Glutamatergic neuron (in vitro differentiated cells): ENCODE measurements at regions not wholly inside any gene's neighbourhood (a gene's known extent, or its start where the extent isn't known, plus 50 kb on each side); places are given as distances from the start of the nearest gene placed in this dataset.

Source experiments
- DNase-seq: peaks from one replicate; pipeline ENCODE4 v3.0.0; 2022
- H3K27ac Mint-ChIP-seq: one replicate; pipeline ENCODE4 v1.8.0; 2020; ENCODE audit warnings: mild to moderate bottlenecking, mixed read lengths, inconsistent platforms; ENCODE audit not compliant: unreplicated experiment
- H3K27me3 Mint-ChIP-seq: one replicate; pipeline ENCODE4 v1.8.0; 2020; ENCODE audit warnings: mild to moderate bottlenecking, moderate library complexity, mixed read lengths, inconsistent platforms; ENCODE audit not compliant: unreplicated experiment
- H3K36me3 Mint-ChIP-seq: one replicate; pipeline ENCODE4 v1.8.0; 2020; ENCODE audit warnings: mild to moderate bottlenecking, mixed read lengths, inconsistent platforms; ENCODE audit not compliant: unreplicated experiment
- H3K4me1 Mint-ChIP-seq: one replicate; pipeline ENCODE4 v1.8.0; 2020; ENCODE audit warnings: mild to moderate bottlenecking, low read depth, mixed read lengths, inconsistent platforms; ENCODE audit not compliant: unreplicated experiment
- H3K4me3 Mint-ChIP-seq: one replicate; pipeline ENCODE4 v1.8.0; 2020; ENCODE audit warnings: mild to moderate bottlenecking, mixed read lengths, inconsistent platforms; ENCODE audit not compliant: unreplicated experiment
- H3K9me3 Mint-ChIP-seq: one replicate; pipeline ENCODE4 v1.8.0; 2020; ENCODE audit warnings: mild to moderate bottlenecking, moderate library complexity, mixed read lengths, inconsistent platforms; ENCODE audit not compliant: unreplicated experiment
- TF ChIP-seq, protein P1 (sequence below): fragments of 200-600 bp; sonication (generic); IDR thresholded peaks from one replicate; pipeline ENCODE4 v1.5.0; 2021; ENCODE audit not compliant: partially characterized antibody, unreplicated experiment

DNA sequence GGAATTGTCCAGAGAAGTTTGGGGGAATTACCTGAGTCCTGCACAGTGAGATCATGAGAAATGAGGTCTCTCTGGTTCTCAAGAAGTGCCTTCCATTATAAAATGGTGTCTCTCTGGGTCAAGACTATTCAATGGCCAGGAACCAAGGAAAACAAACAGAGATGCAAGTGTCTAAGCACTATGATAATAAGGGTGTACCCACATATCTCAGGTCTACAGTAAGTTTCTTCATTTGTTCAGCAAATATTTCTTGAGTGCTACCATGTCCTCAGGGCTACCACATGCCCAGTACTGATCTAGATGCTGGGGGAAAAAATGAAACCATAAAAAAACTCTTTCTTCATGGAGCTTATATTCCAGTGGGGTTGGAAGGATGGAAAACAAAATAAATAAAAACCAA lies 170.0 kb downstream of the ACKR3 start:
- H3K27ac Mint-ChIP-seq: no peak overlapping the region
- no peaks in the 10 kb centered on the region for H3K9me3 Mint-ChIP-seq
- H3K36me3 Mint-ChIP-seq: peaks cover 5% of the 10 kb centered on the region
- H3K27me3 Mint-ChIP-seq: no peaks in the 10 kb centered on the region
- no peak for DNase-seq
- no peak overlapping the region for H3K4me3 Mint-ChIP-seq
- peaks cover 2% of the 10 kb centered on the region for H3K4me1 Mint-ChIP-seq
- TF ChIP-seq, protein P1, sequence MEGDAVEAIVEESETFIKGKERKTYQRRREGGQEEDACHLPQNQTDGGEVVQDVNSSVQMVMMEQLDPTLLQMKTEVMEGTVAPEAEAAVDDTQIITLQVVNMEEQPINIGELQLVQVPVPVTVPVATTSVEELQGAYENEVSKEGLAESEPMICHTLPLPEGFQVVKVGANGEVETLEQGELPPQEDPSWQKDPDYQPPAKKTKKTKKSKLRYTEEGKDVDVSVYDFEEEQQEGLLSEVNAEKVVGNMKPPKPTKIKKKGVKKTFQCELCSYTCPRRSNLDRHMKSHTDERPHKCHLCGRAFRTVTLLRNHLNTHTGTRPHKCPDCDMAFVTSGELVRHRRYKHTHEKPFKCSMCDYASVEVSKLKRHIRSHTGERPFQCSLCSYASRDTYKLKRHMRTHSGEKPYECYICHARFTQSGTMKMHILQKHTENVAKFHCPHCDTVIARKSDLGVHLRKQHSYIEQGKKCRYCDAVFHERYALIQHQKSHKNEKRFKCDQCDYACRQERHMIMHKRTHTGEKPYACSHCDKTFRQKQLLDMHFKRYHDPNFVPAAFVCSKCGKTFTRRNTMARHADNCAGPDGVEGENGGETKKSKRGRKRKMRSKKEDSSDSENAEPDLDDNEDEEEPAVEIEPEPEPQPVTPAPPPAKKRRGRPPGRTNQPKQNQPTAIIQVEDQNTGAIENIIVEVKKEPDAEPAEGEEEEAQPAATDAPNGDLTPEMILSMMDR: no peak

DNA sequence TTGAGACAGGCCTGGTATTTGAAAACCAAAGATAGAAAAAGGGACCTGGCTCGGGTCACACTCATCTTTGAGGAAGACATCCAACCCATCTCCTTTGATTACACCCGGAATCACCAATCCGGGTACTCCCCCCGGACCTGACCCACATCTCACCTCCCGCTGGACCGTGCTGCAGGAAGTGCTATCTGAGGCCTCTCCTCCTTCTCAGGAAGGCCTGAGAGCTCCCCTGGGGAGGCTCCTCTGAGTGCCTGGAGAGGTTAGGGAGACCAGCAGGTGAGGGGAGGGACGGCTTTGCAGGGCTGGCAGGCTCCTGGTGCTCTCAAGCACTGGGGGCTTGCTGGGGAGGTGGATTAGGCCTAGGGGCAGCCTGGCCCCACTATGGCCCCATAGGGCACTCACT lies 170.9 kb downstream of the ACKR3 start:
- H3K9me3 Mint-ChIP-seq: no peaks in the 10 kb centered on the region
- no peak overlapping the region for H3K27ac Mint-ChIP-seq
- H3K4me3 Mint-ChIP-seq: no peak overlapping the region
- no peak for DNase-seq
- TF ChIP-seq, protein P1: no peak
- H3K36me3 Mint-ChIP-seq: peaks cover 5% of the 10 kb centered on the region
- no peaks in the 10 kb centered on the region for H3K4me1 Mint-ChIP-seq
- no peaks in the 10 kb centered on the region for H3K27me3 Mint-ChIP-seq

DNA sequence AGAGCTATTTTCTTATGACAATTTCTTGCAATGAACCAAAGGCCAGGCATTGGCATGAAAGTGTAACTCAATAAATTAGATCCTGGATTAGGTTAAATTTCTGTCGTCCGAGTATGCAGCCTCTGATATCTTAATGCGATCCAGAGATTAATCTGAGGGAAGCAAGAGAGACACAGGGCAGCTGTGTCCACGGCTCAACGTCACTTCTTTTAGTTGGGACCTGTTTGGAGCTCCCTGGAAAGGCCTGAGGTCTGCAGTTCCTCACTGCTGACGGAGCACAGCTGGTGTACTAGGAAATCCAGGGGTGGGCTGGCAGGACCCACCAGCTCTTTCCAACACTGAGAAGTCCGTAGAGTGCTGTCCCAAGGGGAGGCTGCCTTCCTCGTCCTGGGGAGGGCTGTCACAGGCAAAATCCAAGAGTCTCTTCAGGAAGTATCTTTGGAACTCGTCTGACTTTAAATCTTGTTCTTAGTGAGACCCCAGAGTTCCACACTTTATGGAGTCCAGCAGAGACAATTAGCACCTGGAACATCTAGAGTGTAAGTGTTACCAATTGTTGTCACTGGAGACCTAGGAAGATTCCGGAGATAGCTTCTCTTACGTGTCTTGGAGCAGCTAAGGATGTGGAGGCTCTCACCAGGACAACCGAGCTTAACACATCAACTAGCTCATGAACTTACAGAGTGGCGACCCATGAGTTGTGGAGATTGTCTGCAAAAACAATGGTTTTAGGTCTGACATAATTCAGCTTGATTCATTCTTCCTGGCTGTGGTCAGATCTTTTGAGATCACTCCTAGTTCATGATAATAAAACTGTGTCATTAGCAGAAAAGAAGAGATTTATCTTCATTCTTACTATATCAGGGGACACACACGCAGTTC lies 173.7 kb downstream of the ACKR3 start:
- TF ChIP-seq, protein P1: no peak
- Mint-ChIP-seq H3K27me3 (no peaks in the 10 kb centered on the region), H3K9me3 (no peaks in the 10 kb centered on the region), H3K4me1 (peaks cover 8% of the 10 kb centered on the region), H3K4me3 (no peak overlapping the region), H3K27ac (no peak overlapping the region), H3K36me3 (peaks cover 3% of the 10 kb centered on the region)
- DNase-seq: no peak

DNA sequence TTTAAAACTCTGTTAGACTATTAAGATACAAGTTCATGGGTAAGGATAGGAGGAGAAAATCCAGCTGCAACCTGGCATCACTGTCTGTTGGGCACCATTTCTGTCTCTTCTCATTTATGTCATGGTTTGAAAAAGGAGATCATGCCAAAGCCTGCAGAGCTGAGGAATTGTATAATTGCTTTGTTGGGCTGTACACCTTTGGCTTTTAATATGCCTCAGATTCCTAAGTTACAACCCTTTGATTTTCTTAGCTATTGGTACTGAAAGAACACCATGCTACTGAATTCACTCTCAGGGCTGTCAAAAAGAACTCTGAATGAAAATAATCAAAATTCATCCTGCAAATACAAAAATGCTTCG lies 174.3 kb downstream of the ACKR3 start:
- Mint-ChIP-seq H3K9me3 (no peaks in the 10 kb centered on the region), H3K27ac (no peak overlapping the region), H3K36me3 (no peaks in the 10 kb centered on the region), H3K4me1 (peaks cover 8% of the 10 kb centered on the region), H3K27me3 (no peaks in the 10 kb centered on the region), H3K4me3 (no peak overlapping the region)
- TF ChIP-seq, protein P1: no peak
- no peak for DNase-seq

DNA sequence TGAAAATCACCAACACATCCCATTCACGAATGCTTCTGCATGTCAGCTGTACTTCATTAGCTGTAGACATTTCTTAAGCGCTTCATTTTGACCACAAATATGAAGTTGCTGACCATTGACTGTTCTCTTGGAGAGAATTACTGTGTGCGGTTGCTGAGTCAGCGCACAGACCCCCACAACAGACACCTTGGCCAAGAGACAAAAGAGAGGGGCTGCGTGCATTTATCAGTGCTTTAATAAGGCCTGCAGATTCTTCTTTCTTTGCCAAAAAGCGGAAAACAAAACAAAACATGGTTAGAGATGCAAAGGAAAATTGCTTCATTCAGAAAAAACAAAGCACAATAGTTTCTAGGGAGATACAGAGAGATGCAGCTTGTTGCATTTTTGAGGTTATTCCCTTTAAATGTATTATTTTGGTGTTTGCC lies 174.7 kb downstream of the ACKR3 start:
- Mint-ChIP-seq H3K36me3 (no peaks in the 10 kb centered on the region), H3K4me3 (no peak overlapping the region), H3K4me1 (peaks cover 10% of the 10 kb centered on the region), H3K27ac (no peak overlapping the region), H3K9me3 (peaks cover 2% of the 10 kb centered on the region), H3K27me3 (no peaks in the 10 kb centered on the region)
- TF ChIP-seq, protein P1: no peak
- DNase-seq: no peak
